KMS-11 (cell line): ENCODE measurements at regions not wholly inside any gene's neighbourhood (a gene's known extent, or its start where the extent isn't known, plus 50 kb on each side); places are given as distances from the start of the nearest gene placed in this dataset.

ENCODE experiments used
- H2AFZ ChIP-seq: fragments of 200-600 bp; sonication (generic); 2 replicates; pipeline ENCODE4 v1.6.1; 2016; ENCODE audit warnings: antibody characterized with exemption, mixed run types, low read depth
- H3K27ac ChIP-seq: fragments of 200-600 bp; sonication (generic); 2 replicates; pipeline ENCODE4 v1.6.1; 2016; ENCODE audit warnings: mild to moderate bottlenecking, mixed run types
- H3K27me3 ChIP-seq: fragments of 200-600 bp; sonication (generic); 2 replicates; pipeline ENCODE4 v1.6.1; 2017; ENCODE audit warnings: mild to moderate bottlenecking, low read depth, mixed run types, moderate library complexity; ENCODE audit not compliant: insufficient read depth
- H3K36me3 ChIP-seq: fragments of 200-600 bp; sonication (generic); 2 replicates; pipeline ENCODE4 v1.6.1; 2017; ENCODE audit warnings: mild to moderate bottlenecking, mixed run types; ENCODE audit not compliant: insufficient read depth
- H3K4me1 ChIP-seq: fragments of 200-600 bp; sonication (generic); 2 replicates; pipeline ENCODE4 v1.6.1; 2016; ENCODE audit warnings: mild to moderate bottlenecking, low read depth, mixed run types; ENCODE audit not compliant: poor library complexity, severe bottlenecking
- H3K4me2 ChIP-seq: fragments of 200-600 bp; sonication (generic); 2 replicates; pipeline ENCODE4 v1.7.0; 2016; ENCODE audit warnings: mild to moderate bottlenecking, mixed run types
- H3K4me3 ChIP-seq: fragments of 200-600 bp; sonication (generic); IDR thresholded peaks from 2 replicates; pipeline ENCODE4 v1.6.1; 2017; ENCODE audit warnings: low read depth, low read length, mixed read lengths; ENCODE audit not compliant: insufficient read depth
- H3K79me2 ChIP-seq: fragments of 200-600 bp; sonication (generic); 2 replicates; pipeline ENCODE4 v1.6.1; 2016; ENCODE audit warnings: low read depth, mixed run types; ENCODE audit not compliant: insufficient read depth
- H3K9ac ChIP-seq: fragments of 200-600 bp; sonication (generic); 2 replicates; pipeline ENCODE4 v1.6.1; 2016; ENCODE audit warnings: mild to moderate bottlenecking, mixed run types
- H4K20me1 ChIP-seq: fragments of 200-600 bp; sonication (generic); 2 replicates; pipeline ENCODE4 v1.6.1; 2016; ENCODE audit warnings: mild to moderate bottlenecking, mixed run types; ENCODE audit not compliant: insufficient read depth
- TF ChIP-seq, protein P1 (sequence below): fragments of 200-600 bp; sonication (generic); conservative IDR thresholded peaks from 2 replicates; pipeline ENCODE4 v1.6.1; 2017; ENCODE audit warnings: low read depth, mild to moderate bottlenecking, antibody characterized with exemption, low read length, moderate library complexity, mixed read lengths

DNA sequence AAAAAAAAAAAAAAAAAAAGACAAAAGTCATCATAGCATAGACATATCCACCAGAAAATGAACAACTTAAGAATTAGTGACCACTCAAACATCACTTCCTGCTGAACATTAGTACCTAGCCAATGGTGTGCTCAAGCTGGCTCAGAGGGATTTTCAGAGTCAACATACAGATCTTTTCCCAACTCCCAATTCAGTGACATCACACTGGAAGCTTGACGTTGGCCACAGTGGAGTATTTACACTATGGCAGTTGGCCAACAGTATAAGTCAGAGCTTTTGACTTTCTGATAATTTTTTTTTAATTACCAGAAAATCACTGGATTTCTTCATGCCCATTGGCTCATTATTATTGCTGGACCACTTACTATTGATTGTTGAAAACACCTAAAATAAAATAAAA is 383.5 kb downstream of the ARHGEF28 start:
- H3K4me3 ChIP-seq: no peak overlapping the region
- no peaks in the 10 kb centered on the region for H3K79me2 ChIP-seq
- H3K4me2 ChIP-seq: no peak overlapping the region
- H2AFZ ChIP-seq: no peak overlapping the region
- H3K27me3 ChIP-seq: no peaks in the 10 kb centered on the region
- TF ChIP-seq, protein P1, sequence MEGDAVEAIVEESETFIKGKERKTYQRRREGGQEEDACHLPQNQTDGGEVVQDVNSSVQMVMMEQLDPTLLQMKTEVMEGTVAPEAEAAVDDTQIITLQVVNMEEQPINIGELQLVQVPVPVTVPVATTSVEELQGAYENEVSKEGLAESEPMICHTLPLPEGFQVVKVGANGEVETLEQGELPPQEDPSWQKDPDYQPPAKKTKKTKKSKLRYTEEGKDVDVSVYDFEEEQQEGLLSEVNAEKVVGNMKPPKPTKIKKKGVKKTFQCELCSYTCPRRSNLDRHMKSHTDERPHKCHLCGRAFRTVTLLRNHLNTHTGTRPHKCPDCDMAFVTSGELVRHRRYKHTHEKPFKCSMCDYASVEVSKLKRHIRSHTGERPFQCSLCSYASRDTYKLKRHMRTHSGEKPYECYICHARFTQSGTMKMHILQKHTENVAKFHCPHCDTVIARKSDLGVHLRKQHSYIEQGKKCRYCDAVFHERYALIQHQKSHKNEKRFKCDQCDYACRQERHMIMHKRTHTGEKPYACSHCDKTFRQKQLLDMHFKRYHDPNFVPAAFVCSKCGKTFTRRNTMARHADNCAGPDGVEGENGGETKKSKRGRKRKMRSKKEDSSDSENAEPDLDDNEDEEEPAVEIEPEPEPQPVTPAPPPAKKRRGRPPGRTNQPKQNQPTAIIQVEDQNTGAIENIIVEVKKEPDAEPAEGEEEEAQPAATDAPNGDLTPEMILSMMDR: no peak
- no peaks in the 10 kb centered on the region for H3K36me3 ChIP-seq
- H4K20me1 ChIP-seq: no peaks in the 10 kb centered on the region
- no peak overlapping the region for H3K27ac ChIP-seq
- H3K9ac ChIP-seq: no peak overlapping the region
- no peaks in the 10 kb centered on the region for H3K4me1 ChIP-seq

DNA sequence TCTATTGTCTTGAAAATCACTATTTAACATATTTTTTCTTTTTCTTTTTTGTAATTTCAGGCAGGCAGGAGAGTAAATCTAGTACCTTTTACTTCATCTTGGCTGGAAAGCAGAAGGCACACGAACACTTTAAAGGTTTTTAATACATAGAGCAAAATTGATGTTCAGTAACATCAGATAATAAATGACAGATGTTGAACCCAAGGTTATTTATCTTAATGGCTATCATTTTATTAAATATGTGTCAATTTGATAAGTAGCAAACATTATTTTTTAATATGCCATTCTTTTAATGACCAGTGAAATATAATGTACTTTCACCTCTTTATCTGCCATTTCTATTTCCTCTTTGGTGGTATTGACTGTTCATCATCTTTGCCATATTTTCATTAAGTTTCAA is 381.2 kb downstream of the ARHGEF28 start:
- H3K4me1 ChIP-seq: no peaks in the 10 kb centered on the region
- H3K27ac ChIP-seq: no peak overlapping the region
- H2AFZ ChIP-seq: no peak overlapping the region
- no peak overlapping the region for H3K9ac ChIP-seq
- no peaks in the 10 kb centered on the region for H4K20me1 ChIP-seq
- no peak overlapping the region for H3K4me2 ChIP-seq
- TF ChIP-seq, protein P1: no peak
- no peaks in the 10 kb centered on the region for H3K79me2 ChIP-seq
- no peaks in the 10 kb centered on the region for H3K36me3 ChIP-seq
- no peak overlapping the region for H3K4me3 ChIP-seq
- no peaks in the 10 kb centered on the region for H3K27me3 ChIP-seq

DNA sequence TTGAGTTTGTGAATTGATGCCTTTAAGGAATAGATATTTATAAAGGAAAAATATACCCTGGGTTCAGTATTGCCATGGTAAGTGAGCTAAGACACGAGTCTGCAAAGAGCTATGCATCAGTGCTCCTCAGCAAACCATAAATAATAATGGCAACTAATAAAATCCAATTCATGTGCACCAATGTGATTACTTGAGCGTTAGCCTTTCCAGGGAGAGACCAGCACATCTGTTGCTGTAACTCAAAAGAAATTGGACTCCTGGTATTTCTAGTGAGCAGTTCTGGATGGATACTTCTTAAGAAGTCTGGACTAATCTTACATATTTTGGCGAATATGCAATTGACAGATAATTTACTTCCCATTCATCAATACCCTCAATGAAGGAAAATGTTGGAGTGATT is 373.3 kb downstream of the ARHGEF28 start:
- TF ChIP-seq, protein P1: no peak
- H3K27me3 ChIP-seq: no peaks in the 10 kb centered on the region
- H2AFZ ChIP-seq: no peak overlapping the region
- H3K36me3 ChIP-seq: no peaks in the 10 kb centered on the region
- no peaks in the 10 kb centered on the region for H3K79me2 ChIP-seq
- H4K20me1 ChIP-seq: no peaks in the 10 kb centered on the region
- no peak overlapping the region for H3K9ac ChIP-seq
- H3K4me1 ChIP-seq: peaks cover 5% of the 10 kb centered on the region
- H3K4me2 ChIP-seq: no peak overlapping the region
- H3K27ac ChIP-seq: no peak overlapping the region
- no peak overlapping the region for H3K4me3 ChIP-seq

DNA sequence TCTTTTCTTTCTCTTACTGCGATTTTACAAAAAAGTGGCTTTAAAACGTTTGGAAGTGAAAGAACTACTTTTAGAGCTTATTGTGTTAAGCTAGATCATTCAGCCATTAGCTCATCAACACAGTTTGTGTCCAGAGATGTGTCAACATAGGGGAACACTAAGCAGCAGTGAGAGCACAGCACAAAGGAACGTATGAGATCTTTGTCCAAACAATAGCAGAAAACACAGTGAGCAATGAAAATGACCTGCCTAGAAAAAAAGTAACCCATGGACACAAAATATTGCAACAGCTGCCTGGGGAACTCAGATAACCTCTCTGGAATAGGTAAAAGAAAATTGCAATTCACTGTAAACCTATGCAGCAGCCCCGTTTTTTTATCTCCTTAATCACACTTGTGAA is 372.5 kb downstream of the ARHGEF28 start:
- TF ChIP-seq, protein P1: no peak
- no peak overlapping the region for H3K27ac ChIP-seq
- H2AFZ ChIP-seq: no peak overlapping the region
- H3K4me1 ChIP-seq: peaks cover 5% of the 10 kb centered on the region
- no peak overlapping the region for H3K4me2 ChIP-seq
- H3K4me3 ChIP-seq: no peak overlapping the region
- no peak overlapping the region for H3K9ac ChIP-seq
- no peaks in the 10 kb centered on the region for H3K27me3 ChIP-seq
- H4K20me1 ChIP-seq: no peaks in the 10 kb centered on the region
- H3K79me2 ChIP-seq: no peaks in the 10 kb centered on the region
- no peaks in the 10 kb centered on the region for H3K36me3 ChIP-seq
